Suprapubic skin (tissue), 3 donors: ENCODE measurements at regions not wholly inside any gene's neighbourhood (a gene's known extent, or its start where the extent isn't known, plus 50 kb on each side); places are given as distances from the start of the nearest gene placed in this dataset.

Experiments used
- CTCF ChIP-seq, 2 donors: fragments of 200-600 bp in 1 of 2; fragments of 450-650 bp in 1 of 2; sonication (generic) in 1 of 2; IDR thresholded peaks; one replicate each; pipeline ENCODE4 v1.5.1; 2016 to 2019; ENCODE audit warnings: antibody characterized with exemption in 2 of 2, mild to moderate bottlenecking in 1 of 2, moderate library complexity in 1 of 2
- POLR2AphosphoS5 ChIP-seq, 3 donors: sonication (generic); formaldehyde crosslinking; IDR thresholded peaks; one replicate each; pipeline ENCODE4 v1.6.1; 2017; ENCODE audit warnings: antibody characterized with exemption in 3 of 3

GRCh38 chr12:3436461-3437065 is 54.4 kb upstream of the PRMT8 start:
- no peak for TF ChIP-seq CTCF (IDR thresholded peaks at IDR 0.05)
- TF ChIP-seq POLR2AphosphoS5 (IDR thresholded peaks at IDR 0.05), result no peak
